K562 (cell line): ENCODE measurements at regions not wholly inside any gene's neighbourhood (a gene's known extent, or its start where the extent isn't known, plus 50 kb on each side); places are given as distances from the start of the nearest gene placed in this dataset.

ENCODE experiments used
- HNRNPL ChIP-seq: fragments of 200-400 bp; formaldehyde crosslinking; IDR thresholded peaks from 2 replicates; pipeline ENCODE4 v1.6.1; 2017; ENCODE audit warnings: low read depth, mild to moderate bottlenecking, low read length
- SMAD1 ChIP-seq: fragments of 150-350 bp; IDR thresholded peaks from 2 replicates; pipeline ENCODE4 v1.6.1; 2014; ENCODE audit warnings: low read length, low read depth; ENCODE audit not compliant: partially characterized antibody

DNA sequence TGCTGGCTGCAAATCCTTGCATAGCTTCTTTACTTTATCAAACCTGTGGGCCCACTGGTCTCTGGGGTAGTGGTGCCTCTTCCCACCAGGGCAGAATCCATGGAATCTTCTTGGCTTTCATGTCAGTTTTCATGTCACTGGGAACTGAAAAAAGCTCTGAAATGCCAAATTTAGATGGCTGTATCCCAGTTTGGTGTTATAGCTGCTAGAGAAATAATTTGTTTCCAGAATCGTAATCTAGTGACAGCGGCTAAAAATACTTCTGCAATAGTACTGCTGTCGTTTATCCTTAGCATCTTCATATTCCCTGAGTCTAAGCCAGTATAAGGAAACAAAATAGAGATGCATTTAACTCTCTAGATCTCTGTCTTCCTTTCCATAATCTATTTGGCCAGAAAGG is 983.4 kb upstream of the FAT3 start:
- TF ChIP-seq SMAD1 = no peak
- TF ChIP-seq HNRNPL = no peak
